Endodermal cell (in vitro differentiated cells): ENCODE measurements at regions not wholly inside any gene's neighbourhood (a gene's known extent, or its start where the extent isn't known, plus 50 kb on each side); places are given as distances from the start of the nearest gene placed in this dataset.
"Not testable (repeated sequence)": the region's sequence is repeated elsewhere in the genome, so short reads cannot be mapped to it uniquely, and the experiment has no call there.

Source experiments
- DNase-seq: peaks from one replicate; pipeline ENCODE4 v3.0.0-alpha.2; 2017
- H3K27ac ChIP-seq: 2 replicates; pipeline ENCODE4 v1.5.1; 2013; ENCODE audit warnings: mild to moderate bottlenecking, low read depth, low read length, moderate library complexity
- H3K27me3 ChIP-seq: 2 replicates; pipeline ENCODE4 v1.6.1; 2013; ENCODE audit warnings: mild to moderate bottlenecking, low read length, moderate library complexity; ENCODE audit not compliant: insufficient read depth, control insufficient read depth, poor library complexity, severe bottlenecking
- H3K36me3 ChIP-seq: 2 replicates; pipeline ENCODE4 v1.7.0; 2013; ENCODE audit warnings: mild to moderate bottlenecking, low read length, moderate library complexity; ENCODE audit not compliant: control insufficient read depth, insufficient read depth
- H3K4me1 ChIP-seq: one replicate; pipeline ENCODE4 v1.7.0; 2013; ENCODE audit warnings: low read length; ENCODE audit not compliant: control insufficient read depth, insufficient read depth
- H3K4me3 ChIP-seq: 2 replicates; pipeline ENCODE4 v1.5.1; 2013; ENCODE audit warnings: mild to moderate bottlenecking, low read length, moderate library complexity
- H3K9ac ChIP-seq: 2 replicates; pipeline ENCODE4 v1.6.1; 2013; ENCODE audit warnings: mild to moderate bottlenecking, low read length, moderate library complexity; ENCODE audit not compliant: poor library complexity, severe bottlenecking; ENCODE audit errors: extremely low read depth
- H3K9me3 ChIP-seq: 2 replicates; pipeline ENCODE4 v1.6.1; 2013; ENCODE audit warnings: mild to moderate bottlenecking, low read length, moderate library complexity; ENCODE audit not compliant: control insufficient read depth
- H3K27ac Mint-ChIP-seq: 2 replicates; pipeline ENCODE4 v1.8.0; 2020; ENCODE audit warnings: mixed read lengths
- H3K27me3 Mint-ChIP-seq: 2 replicates; pipeline ENCODE4 v1.8.0; 2021; ENCODE audit warnings: mild to moderate bottlenecking, mixed read lengths; ENCODE audit not compliant: insufficient read depth
- H3K36me3 Mint-ChIP-seq: 2 replicates; pipeline ENCODE4 v1.8.0; 2020; ENCODE audit warnings: low read depth, mixed read lengths
- H3K4me1 Mint-ChIP-seq: 2 replicates; pipeline ENCODE4 v1.8.0; 2020; ENCODE audit warnings: mixed read lengths
- H3K4me3 Mint-ChIP-seq: 2 replicates; pipeline ENCODE4 v1.8.0; 2020; ENCODE audit warnings: mild to moderate bottlenecking, moderate library complexity, mixed read lengths
- H3K9me3 Mint-ChIP-seq: 2 replicates; pipeline ENCODE4 v1.8.0; 2020; ENCODE audit warnings: mild to moderate bottlenecking, mixed read lengths
- CTCF ChIP-seq: fragments of 200-600 bp; sonication (generic); conservative IDR thresholded peaks from 2 replicates; pipeline ENCODE4 v1.5.0; 2021; ENCODE audit warnings: antibody characterized with exemption, mild to moderate bottlenecking
- WGBS, 2 experiments: methylation state at CpG; one replicate each; pipeline versions ENCODE4 v1.1.5 to v1.1.7; 2013; ENCODE audit warnings: missing lambda C conversion rate in 2 of 2, mixed read lengths in 1 of 2; ENCODE audit not compliant: insufficient coverage in 1 of 2, insufficient read length in 1 of 2; 5-methylcytosine and 5-hydroxymethylcytosine counted together

DNA sequence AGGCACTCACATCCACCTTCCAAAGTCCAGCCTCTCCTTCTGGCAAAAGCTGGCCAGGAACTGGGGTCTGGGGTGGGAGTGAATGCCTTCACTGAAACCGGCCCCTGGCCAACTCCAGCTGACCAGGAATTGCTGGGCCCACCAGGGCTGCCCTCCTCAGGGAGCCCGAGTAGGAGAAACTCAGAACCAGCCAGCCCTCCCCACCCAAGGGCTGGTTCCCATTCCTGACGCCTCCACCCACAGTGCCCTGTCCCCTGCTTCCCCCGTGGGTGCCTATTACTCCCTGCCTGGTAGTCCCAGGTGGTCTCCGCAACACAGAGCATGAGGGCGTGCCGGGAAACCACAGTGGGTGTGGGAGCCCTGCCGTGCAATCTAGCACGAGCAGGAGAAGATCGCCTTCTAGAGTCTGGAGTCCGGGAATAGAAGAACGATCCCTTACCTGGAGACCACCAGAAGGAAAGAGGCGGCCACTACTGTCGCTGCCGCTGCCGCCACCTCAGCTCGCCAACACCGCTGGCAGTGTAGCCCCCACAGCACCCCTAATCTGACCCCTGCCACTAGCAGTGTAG lies 178.8 kb downstream of the POTEB3 start:
- DNase-seq, result peak; percentile 41
- Histone ChIP-seq H3K9ac (no peak overlapping the region), H3K9me3 (peaks cover 81% of the 10 kb centered on the region), H3K27me3 (no peaks in the 10 kb centered on the region), H3K36me3 (no peaks in the 10 kb centered on the region), H3K27ac (no peak overlapping the region), H3K4me3 (no peak overlapping the region), H3K4me1 (no peaks in the 10 kb centered on the region)
- 84 to 86% methylated on average over 16 to 18 of the region's 18 CpGs for WGBS, 2 experiments
- Mint-ChIP-seq H3K9me3 (peaks cover 87% of the 10 kb centered on the region), H3K36me3 (peaks cover 12% of the 10 kb centered on the region), H3K4me3 (no peak overlapping the region), H3K27ac (no peak overlapping the region), H3K27me3 (no peaks in the 10 kb centered on the region), H3K4me1 (no peaks in the 10 kb centered on the region)
- TF ChIP-seq CTCF, result no peak

- H3K9me3 ChIP-seq, result peaks cover 76% of the 10 kb centered on the region
- H3K4me3 ChIP-seq, result no peak overlapping the region
- H3K4me1 Mint-ChIP-seq, result no peaks in the 10 kb centered on the region
- H3K4me1 ChIP-seq, result no peaks in the 10 kb centered on the region
- 82 to 87% methylated on average over 14 to 15 of the region's 15 CpGs for WGBS, 2 experiments
- no peaks in the 10 kb centered on the region for H3K27me3 Mint-ChIP-seq
- no peaks in the 10 kb centered on the region for H3K36me3 ChIP-seq
- H3K9me3 Mint-ChIP-seq, result peaks cover 83% of the 10 kb centered on the region
- H3K9ac ChIP-seq, result no peak overlapping the region
- no peak overlapping the region for H3K4me3 Mint-ChIP-seq
- no peak for TF ChIP-seq CTCF
- H3K36me3 Mint-ChIP-seq, result peaks cover 12% of the 10 kb centered on the region
- DNase-seq, result peak; percentile 43
- no peak overlapping the region for H3K27ac ChIP-seq
- H3K27ac Mint-ChIP-seq, result no peak overlapping the region
- H3K27me3 ChIP-seq, result no peaks in the 10 kb centered on the region
Observed at GRCh38 chr15:21260966-21261395, 179.3 kb downstream of the POTEB3 start.

GRCh38 chr15:21258635-21259034 lies 181.7 kb downstream of the POTEB3 start:
- not testable (repeated sequence) for H3K27me3 ChIP-seq, DNase-seq, H3K4me1 ChIP-seq, H3K36me3 ChIP-seq, H3K27ac ChIP-seq, H3K4me1 Mint-ChIP-seq, H3K4me3 ChIP-seq, H3K4me3 Mint-ChIP-seq, H3K27me3 Mint-ChIP-seq, H3K27ac Mint-ChIP-seq, H3K9ac ChIP-seq
- peaks cover 74% of the 10 kb centered on the region for H3K9me3 Mint-ChIP-seq
- WGBS, 2 experiments, result 74 to 84% methylated on average over 3 of the region's 3 CpGs
- peaks cover 54% of the 10 kb centered on the region for H3K9me3 ChIP-seq
- peaks cover 12% of the 10 kb centered on the region for H3K36me3 Mint-ChIP-seq

GRCh38 chr15:21249508-21250019 lies 190.7 kb downstream of the POTEB3 start:
- not testable (repeated sequence) for H3K4me3 Mint-ChIP-seq, H3K36me3 Mint-ChIP-seq, H3K9ac ChIP-seq, H3K27ac Mint-ChIP-seq, H3K27me3 Mint-ChIP-seq, H3K27ac ChIP-seq, H3K36me3 ChIP-seq, H3K4me1 Mint-ChIP-seq, H3K4me1 ChIP-seq, H3K4me3 ChIP-seq, H3K27me3 ChIP-seq, DNase-seq
- peaks cover 41% of the 10 kb centered on the region for H3K9me3 Mint-ChIP-seq
- peaks cover 16% of the 10 kb centered on the region for H3K9me3 ChIP-seq
- no CpG with 5 or more reads among the region's 5 CpGs for WGBS, 2 experiments
